ENCODE measurements at regions not wholly inside any gene's neighbourhood (a gene's known extent, or its start where the extent isn't known, plus 50 kb on each side); places are given as distances from the start of the nearest gene placed in this dataset.
"Not testable (repeated sequence)": the region's sequence is repeated elsewhere in the genome, so short reads cannot be mapped to it uniquely, and the experiment has no call there.

GRCh38 chr11:3444420-3444744 lies 65.4 kb upstream of the ZNF195 start:
- DNase-seq (ENCODE audit: low spot score) = not testable (repeated sequence)

GRCh38 chr11:3443700-3444419 lies 64.9 kb upstream of the ZNF195 start:
- DNase-seq (ENCODE audit: low spot score) = not testable (repeated sequence)

GRCh38 chr11:3437441-3437840 lies 58.5 kb upstream of the ZNF195 start:
- not testable (repeated sequence) for DNase-seq (ENCODE audit: low spot score)

- DNase-seq (ENCODE audit: low spot score) = no peak
Observed at GRCh38 chr11:3434976-3435375, 56.0 kb upstream of the ZNF195 start.

GRCh38 chr11:3429191-3429590 lies 50.2 kb upstream of the ZNF195 start:
- not testable (repeated sequence) for DNase-seq (ENCODE audit: low spot score)
